ENCODE measurements at regions not wholly inside any gene's neighbourhood (a gene's known extent, or its start where the extent isn't known, plus 50 kb on each side); places are given as distances from the start of the nearest gene placed in this dataset.

- no peak for DNase-seq (ENCODE audit: low read depth, low spot score)
- no peak overlapping the region for H3K4me3 ChIP-seq (ENCODE audit: low read depth, low read length)
- POLR2A ChIA-PET, result no interaction called here
- no peak for TF ChIP-seq CTCF (IDR thresholded peaks at IDR 0.05; ENCODE audit: insufficient read depth, low read length, missing control alignments)
- CTCF ChIA-PET, result no interaction called here
These were observed 112.5 kb downstream of the PCDH7 start for GRCh38 chr4:30832639-30833038.

GRCh38 chr4:30833206-30833605 lies 113.0 kb downstream of the PCDH7 start:
- CTCF ChIA-PET, result no interaction called here
- no peak overlapping the region for H3K4me3 ChIP-seq (ENCODE audit: low read depth, low read length)
- POLR2A ChIA-PET, result no interaction called here
- no peak for TF ChIP-seq CTCF (IDR thresholded peaks at IDR 0.05; ENCODE audit: insufficient read depth, low read length, missing control alignments)
- DNase-seq (ENCODE audit: low read depth, low spot score), result no peak

DNA sequence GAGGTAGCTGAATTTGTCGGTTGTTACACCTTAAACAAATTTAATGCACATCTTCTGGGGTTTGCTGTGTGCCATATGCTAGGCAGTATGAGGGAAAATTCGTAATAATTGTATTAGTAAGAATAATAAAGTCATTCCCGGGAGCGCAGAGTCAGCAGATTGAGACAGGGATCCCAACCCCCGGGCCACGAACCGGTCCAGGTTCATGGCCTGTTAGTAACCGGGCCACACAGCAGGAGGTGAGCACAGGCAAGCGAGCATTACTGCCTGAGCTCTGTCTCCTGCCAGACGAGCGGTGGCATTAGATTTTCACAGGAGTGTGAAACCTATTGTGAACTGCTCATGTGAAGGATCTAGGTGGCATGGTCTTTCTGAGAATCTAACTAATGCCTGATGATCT lies 114.9 kb downstream of the PCDH7 start:
- POLR2A ChIA-PET, result no interaction called here
- CTCF ChIA-PET, result no interaction called here
- TF ChIP-seq CTCF (IDR thresholded peaks at IDR 0.05; ENCODE audit: insufficient read depth, low read length, missing control alignments), result no peak
- H3K4me3 ChIP-seq (ENCODE audit: low read depth, low read length), result no peak overlapping the region
- DNase-seq (ENCODE audit: low read depth, low spot score), result no peak

DNA sequence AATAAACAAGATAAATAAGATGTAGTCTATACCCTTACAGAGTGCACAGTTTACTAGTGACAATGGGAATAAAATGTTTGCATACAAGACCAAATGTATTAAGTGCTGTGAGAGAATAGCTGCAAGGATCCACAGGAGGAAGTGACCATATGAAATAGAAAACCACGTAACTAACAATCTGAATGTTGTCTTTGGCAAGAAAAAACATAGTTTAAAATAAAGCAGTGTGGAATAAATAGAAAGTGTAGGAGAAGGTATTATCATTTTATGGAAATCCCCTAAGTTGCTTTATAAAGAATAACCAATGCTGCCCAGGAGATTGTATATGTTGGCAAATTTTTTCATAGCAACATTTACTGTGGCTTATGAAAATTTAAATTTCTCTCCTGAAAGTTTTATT lies 116.1 kb downstream of the PCDH7 start:
- no peak for TF ChIP-seq CTCF (IDR thresholded peaks at IDR 0.05; ENCODE audit: insufficient read depth, low read length, missing control alignments)
- ChIA-PET CTCF (no interaction called here), POLR2A (no interaction called here)
- DNase-seq (ENCODE audit: low read depth, low spot score), result no peak
- H3K4me3 ChIP-seq (ENCODE audit: low read depth, low read length), result no peak overlapping the region

DNA sequence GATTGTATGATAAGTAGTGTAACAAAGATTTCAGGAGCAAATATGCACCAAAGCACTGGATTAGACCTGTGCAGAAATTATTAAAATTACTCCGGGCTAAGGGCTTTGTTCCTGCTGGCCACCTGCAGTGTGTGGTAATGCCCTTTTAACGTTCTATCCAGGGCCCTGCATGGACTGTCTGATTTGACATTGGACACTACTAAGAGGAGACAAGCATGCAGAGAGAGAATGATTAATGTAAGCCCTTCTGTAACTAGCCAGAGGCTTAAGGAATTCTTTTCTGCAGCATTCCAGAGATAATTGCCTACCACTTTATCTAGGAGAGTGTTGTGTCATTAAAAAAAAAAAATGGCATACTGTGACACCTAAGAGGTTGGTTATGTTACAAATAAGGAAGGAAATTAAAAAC lies 117.0 kb downstream of the PCDH7 start:
- ChIA-PET POLR2A (no interaction called here), CTCF (no interaction called here)
- DNase-seq (ENCODE audit: low read depth, low spot score), result no peak
- no peak overlapping the region for H3K4me3 ChIP-seq (ENCODE audit: low read depth, low read length)
- no peak for TF ChIP-seq CTCF (IDR thresholded peaks at IDR 0.05; ENCODE audit: insufficient read depth, low read length, missing control alignments)

GRCh38 chr4:30837861-30838260 lies 117.7 kb downstream of the PCDH7 start:
- no peak overlapping the region for H3K4me3 ChIP-seq (ENCODE audit: low read depth, low read length)
- POLR2A ChIA-PET, result no interaction called here
- TF ChIP-seq CTCF (IDR thresholded peaks at IDR 0.05; ENCODE audit: insufficient read depth, low read length, missing control alignments), result no peak
- CTCF ChIA-PET, result no interaction called here
- no peak for DNase-seq (ENCODE audit: low read depth, low spot score)
